ENCODE measurements at regions not wholly inside any gene's neighbourhood (a gene's known extent, or its start where the extent isn't known, plus 50 kb on each side); places are given as distances from the start of the nearest gene placed in this dataset.

- H3K4me3 ChIP-seq (ENCODE audit: low read depth, low read length) = no peak overlapping the region
- TF ChIP-seq CTCF (IDR thresholded peaks at IDR 0.05; ENCODE audit: low read depth, low read length) = no peak
These were observed 201.1 kb downstream of the OGFRL1 start for GRCh38 chr6:71489736-71490135.

GRCh38 chr6:71490876-71491275, 202.3 kb downstream of the OGFRL1 start:
- TF ChIP-seq CTCF (IDR thresholded peaks at IDR 0.05; ENCODE audit: low read depth, low read length) = no peak
- H3K4me3 ChIP-seq (ENCODE audit: low read depth, low read length) = no peak overlapping the region

DNA sequence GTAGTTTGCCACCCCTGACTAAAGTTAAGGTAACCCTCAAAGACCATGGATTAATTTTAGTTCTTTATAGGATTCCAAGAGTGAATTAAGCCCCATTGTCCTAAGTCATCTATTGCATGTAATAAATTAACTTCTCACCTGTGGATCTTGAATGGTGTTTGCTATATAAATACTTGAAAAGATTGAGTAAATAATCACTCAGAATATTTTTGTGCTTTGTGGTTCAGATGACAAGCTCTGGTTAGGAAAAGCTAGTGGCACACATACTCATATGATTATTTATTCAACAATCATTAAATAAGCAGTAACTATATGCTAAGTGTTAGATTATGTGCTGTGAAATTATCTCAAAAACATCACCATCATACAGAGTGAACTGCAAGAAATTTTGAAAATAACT, 203.2 kb downstream of the OGFRL1 start:
- TF ChIP-seq CTCF (IDR thresholded peaks at IDR 0.05; ENCODE audit: low read depth, low read length) = no peak
- no peak overlapping the region for H3K4me3 ChIP-seq (ENCODE audit: low read depth, low read length)

- TF ChIP-seq CTCF (IDR thresholded peaks at IDR 0.05; ENCODE audit: low read depth, low read length) = no peak
- H3K4me3 ChIP-seq (ENCODE audit: low read depth, low read length) = no peak overlapping the region
These were observed 204.1 kb downstream of the OGFRL1 start for GRCh38 chr6:71492668-71493067.

DNA sequence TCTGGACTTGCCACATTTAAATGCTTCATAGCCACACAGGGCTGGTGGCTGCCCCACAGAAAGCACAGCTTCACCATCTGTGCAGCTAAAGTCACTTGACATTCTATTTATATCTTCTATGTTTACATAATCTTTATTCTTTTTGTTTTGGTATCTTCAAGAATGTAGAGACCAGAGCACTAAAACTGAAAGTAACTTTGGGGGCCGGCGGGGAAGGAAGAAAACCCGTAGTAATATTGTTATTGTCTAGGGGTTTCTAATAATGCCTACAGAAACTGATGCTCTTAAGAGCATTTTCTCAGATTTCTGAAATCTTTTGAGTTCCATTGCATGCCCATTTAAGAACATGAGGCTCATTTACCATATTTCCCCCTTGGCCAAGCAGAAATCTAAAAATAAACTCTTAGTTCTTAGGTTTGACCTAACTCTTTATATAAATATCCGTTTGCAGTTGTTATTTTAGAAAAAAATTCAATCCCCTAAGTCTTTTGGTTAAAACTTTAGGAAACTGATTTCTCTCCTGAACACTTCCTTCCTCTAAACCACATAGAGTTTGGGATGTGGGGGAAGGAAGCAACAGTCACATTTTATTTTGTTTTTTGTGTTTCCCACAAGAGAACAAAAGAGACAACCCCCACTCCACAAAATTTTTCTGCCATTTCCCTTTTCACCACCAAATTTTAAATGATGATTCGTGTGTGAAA, 207.6 kb downstream of the OGFRL1 start:
- no peak for TF ChIP-seq CTCF (IDR thresholded peaks at IDR 0.05; ENCODE audit: low read depth, low read length)
- H3K4me3 ChIP-seq (ENCODE audit: low read depth, low read length) = peak overlapping the region; percentile 50

- TF ChIP-seq CTCF (IDR thresholded peaks at IDR 0.05; ENCODE audit: low read depth, low read length) = no peak
- no peak overlapping the region for H3K4me3 ChIP-seq (ENCODE audit: low read depth, low read length)
These were observed 208.1 kb downstream of the OGFRL1 start for GRCh38 chr6:71496722-71497033.

- no peak overlapping the region for H3K4me3 ChIP-seq (ENCODE audit: low read depth, low read length)
- no peak for TF ChIP-seq CTCF (IDR thresholded peaks at IDR 0.05; ENCODE audit: low read depth, low read length)
These were observed 210.0 kb downstream of the OGFRL1 start for GRCh38 chr6:71498638-71499037.

Data from WI38 (cell line).